Hepatocyte (in vitro differentiated cells): ENCODE measurements at regions not wholly inside any gene's neighbourhood (a gene's known extent, or its start where the extent isn't known, plus 50 kb on each side); places are given as distances from the start of the nearest gene placed in this dataset.

Experiments
- CTCF ChIP-seq: fragments of 200-600 bp; sonication (generic); IDR thresholded peaks from 2 replicates; pipeline ENCODE4 v1.5.1; 2016; ENCODE audit warnings: antibody characterized with exemption, mild to moderate bottlenecking; ENCODE audit not compliant: poor library complexity
- EZH2phosphoT487 ChIP-seq: fragments of 200-600 bp; sonication (generic); IDR thresholded peaks from one replicate; pipeline ENCODE4 v1.6.1; 2018; ENCODE audit warnings: antibody characterized with exemption, mild to moderate bottlenecking, low read depth, moderate library complexity; ENCODE audit not compliant: unreplicated experiment, severe bottlenecking

GRCh38 chr14:71331403-71331802 is 424.1 kb downstream of the PCNX1 start:
- TF ChIP-seq CTCF (no peak), EZH2phosphoT487 (no peak)
